Fibroblast of lung (primary cell): ENCODE measurements at regions not wholly inside any gene's neighbourhood (a gene's known extent, or its start where the extent isn't known, plus 50 kb on each side); places are given as distances from the start of the nearest gene placed in this dataset.

Source experiments
- DNase-seq, 2 donors: peaks; one replicate each; pipeline versions ENCODE4 v3.0.0 to v3.0.0-alpha.2; 2010; ENCODE audit warnings: low read depth in 2 of 2
- H2AFZ ChIP-seq: 2 replicates; pipeline ENCODE4 v1.5.1; 2012; ENCODE audit warnings: low read length, control low read depth, inconsistent platforms
- H3K27ac ChIP-seq: 2 replicates; pipeline ENCODE4 v1.5.1; 2011; ENCODE audit warnings: low read length, control low read depth; ENCODE audit not compliant: insufficient read depth
- H3K27me3 ChIP-seq: 2 replicates; pipeline ENCODE4 v1.5.1; 2011; ENCODE audit warnings: mild to moderate bottlenecking, low read length; ENCODE audit not compliant: control insufficient read depth, insufficient read depth
- H3K36me3 ChIP-seq: 2 replicates; pipeline ENCODE4 v1.5.1; 2011; ENCODE audit warnings: low read length; ENCODE audit not compliant: control insufficient read depth, insufficient read depth
- H3K4me1 ChIP-seq: 2 replicates; pipeline ENCODE4 v1.5.1; 2011; ENCODE audit warnings: low read length; ENCODE audit not compliant: control insufficient read depth, insufficient read depth; ENCODE audit errors: extremely low read depth
- H3K4me2 ChIP-seq: 2 replicates; pipeline ENCODE4 v1.5.1; 2011; ENCODE audit warnings: low read length, control low read depth; ENCODE audit not compliant: insufficient read depth; ENCODE audit errors: extremely low read depth
- H3K4me3 ChIP-seq, 4 experiments: fragments of 200-600 bp in 1 of 4; sonication (generic) in 1 of 4; replicated peaks in 1 of 4; 2 replicates each; pipeline ENCODE4 v1.5.1; 2011 to 2016; ENCODE audit warnings: low read length in 4 of 4, low read depth in 3 of 4, mild to moderate bottlenecking in 3 of 4, control low read depth in 2 of 4, inconsistent platforms in 1 of 4, mixed read lengths in 1 of 4; ENCODE audit not compliant: insufficient read depth in 1 of 4; ENCODE audit errors: control extremely low read depth in 1 of 4
- H3K79me2 ChIP-seq: 2 replicates; pipeline ENCODE4 v1.5.1; 2012; ENCODE audit warnings: mild to moderate bottlenecking, low read length, inconsistent platforms; ENCODE audit not compliant: control insufficient read depth, insufficient read depth
- H3K9ac ChIP-seq: 2 replicates; pipeline ENCODE4 v1.5.1; 2011; ENCODE audit warnings: mild to moderate bottlenecking, low read length, control low read depth; ENCODE audit not compliant: insufficient read depth
- H3K9me3 ChIP-seq: 2 replicates; pipeline ENCODE4 v1.5.1; 2012; ENCODE audit warnings: low read depth, low read length; ENCODE audit not compliant: control insufficient read depth, insufficient read depth
- H4K20me1 ChIP-seq: 2 replicates; pipeline ENCODE4 v1.5.1; 2011; ENCODE audit warnings: low read length; ENCODE audit not compliant: control insufficient read depth, insufficient read depth; ENCODE audit errors: extremely low read depth
- CTCF ChIP-seq, 2 donors: IDR thresholded peaks in 1 of 2; conservative IDR thresholded peaks in 1 of 2; 1 replicate in 1 of 2; 2 replicates in 1 of 2; pipeline ENCODE4 v1.5.1; 2011 to 2012; ENCODE audit warnings: low read length in 2 of 2, control low read depth in 1 of 2, inconsistent platforms in 1 of 2, low read depth in 1 of 2, mild to moderate bottlenecking in 1 of 2
- EZH2 ChIP-seq: IDR thresholded peaks from 2 replicates; pipeline ENCODE4 v1.5.1; 2012; ENCODE audit warnings: low read length, control low read depth, mild to moderate bottlenecking; ENCODE audit errors: missing control alignments

- H3K9ac ChIP-seq: no peak overlapping the region
- no peak for DNase-seq
These were observed 262.1 kb downstream of the XXYLT1 start for GRCh38 chr3:195008816-195009215.

GRCh38 chr3:195009616-195010015, 261.3 kb downstream of the XXYLT1 start:
- Histone ChIP-seq H3K9me3 (no peaks in the 10 kb centered on the region), H3K4me1 (no peaks in the 10 kb centered on the region), H3K36me3 (no peaks in the 10 kb centered on the region), H3K27ac (no peak overlapping the region), H3K4me2 (no peak overlapping the region), H2AFZ (no peak overlapping the region), H3K9ac (no peak overlapping the region), H3K27me3 (peaks cover 13% of the 10 kb centered on the region), H4K20me1 (no peaks in the 10 kb centered on the region), H3K4me3 (no peak overlapping the region), H3K79me2 (no peaks in the 10 kb centered on the region)
- DNase-seq: no peak
- TF ChIP-seq CTCF (conservative IDR thresholded peaks at IDR 0.05 in 1 of 2, IDR thresholded peaks at IDR 0.05 in 1 of 2; ENCODE audit: low read depth in 1 of 2, low read length in 2 of 2) (no peak), EZH2 (no peak)

More at GRCh38 chr3:195008816-195009215, 262.1 kb downstream of the XXYLT1 start:
- no peak overlapping the region for H3K4me2 ChIP-seq
- H3K4me3 ChIP-seq: no peak overlapping the region
- no peaks in the 10 kb centered on the region for H3K4me1 ChIP-seq
- H3K79me2 ChIP-seq: no peaks in the 10 kb centered on the region
- peaks cover 13% of the 10 kb centered on the region for H3K27me3 ChIP-seq
- no peak overlapping the region for H3K27ac ChIP-seq
- H3K36me3 ChIP-seq: no peaks in the 10 kb centered on the region
- no peaks in the 10 kb centered on the region for H4K20me1 ChIP-seq
- H2AFZ ChIP-seq: no peak overlapping the region
- TF ChIP-seq EZH2 (no peak), CTCF (conservative IDR thresholded peaks at IDR 0.05 in 1 of 2, IDR thresholded peaks at IDR 0.05 in 1 of 2; ENCODE audit: low read depth in 1 of 2, low read length in 2 of 2) (no peak)
- H3K9me3 ChIP-seq: no peaks in the 10 kb centered on the region

- H3K36me3 ChIP-seq: no peaks in the 10 kb centered on the region
- no peak overlapping the region for H3K27ac ChIP-seq
- no peak overlapping the region for H3K4me2 ChIP-seq
- no peak for DNase-seq
- H3K9me3 ChIP-seq: no peaks in the 10 kb centered on the region
- H4K20me1 ChIP-seq: no peaks in the 10 kb centered on the region
- H3K4me1 ChIP-seq: no peaks in the 10 kb centered on the region
- no peaks in the 10 kb centered on the region for H3K79me2 ChIP-seq
- peaks cover 10% of the 10 kb centered on the region for H3K27me3 ChIP-seq
- TF ChIP-seq EZH2: no peak
- TF ChIP-seq CTCF (conservative IDR thresholded peaks at IDR 0.05 in 1 of 2, IDR thresholded peaks at IDR 0.05 in 1 of 2; ENCODE audit: low read depth in 1 of 2, low read length in 2 of 2): no peak
- H3K9ac ChIP-seq: no peak overlapping the region
- H2AFZ ChIP-seq: no peak overlapping the region
- H3K4me3 ChIP-seq: no peak overlapping the region
These were observed 260.3 kb downstream of the XXYLT1 start for GRCh38 chr3:195010551-195011100.
